Right atrium auricular region (tissue), 2 donors: ENCODE measurements at regions not wholly inside any gene's neighbourhood (a gene's known extent, or its start where the extent isn't known, plus 50 kb on each side); places are given as distances from the start of the nearest gene placed in this dataset.

ENCODE experiments used
- DNase-seq: peaks from one replicate; pipeline ENCODE4 v3.0.0-alpha.2; 2019; ENCODE audit warnings: low spot score
- H3K27ac ChIP-seq, 2 donors: fragments of 200-600 bp; sonication (generic); 1 replicate in 1 of 2; 2 replicates in 1 of 2; pipeline ENCODE4 v1.5.1; 2016 to 2019
- H3K27me3 ChIP-seq, 2 donors: fragments of 200-600 bp; sonication (generic); one replicate each; pipeline versions ENCODE4 v1.5.1 to v1.6.0; 2017 to 2019
- H3K36me3 ChIP-seq: fragments of 200-600 bp; sonication (generic); one replicate; pipeline ENCODE4 v1.5.1; 2016
- H3K4me1 ChIP-seq, 2 donors: fragments of 200-600 bp; sonication (generic); one replicate each; pipeline versions ENCODE4 v1.5.1 to v1.6.0; 2017 to 2019
- H3K4me3 ChIP-seq, 2 donors: fragments of 200-600 bp; sonication (generic); 1 replicate in 1 of 2; 2 replicates in 1 of 2; pipeline ENCODE4 v1.5.1; 2017 to 2019; ENCODE audit warnings: mild to moderate bottlenecking in 1 of 2, moderate library complexity in 1 of 2
- H3K9me3 ChIP-seq, 2 donors: fragments of 200-600 bp; sonication (generic); one replicate each; pipeline ENCODE4 v1.5.1; 2019
- TF ChIP-seq, protein P1 (sequence below), 2 donors: fragments of 200-600 bp; sonication (generic); IDR thresholded peaks; one replicate each; pipeline ENCODE4 v1.5.1; 2019; ENCODE audit warnings: antibody characterized with exemption in 2 of 2

- Histone ChIP-seq H3K27me3 (no peaks in the 10 kb centered on the region), H3K4me3 (no peak overlapping the region), H3K27ac (no peak overlapping the region), H3K36me3 (no peaks in the 10 kb centered on the region), H3K9me3 (no peaks in the 10 kb centered on the region), H3K4me1 (no peaks in the 10 kb centered on the region)
- DNase-seq, result no peak
- TF ChIP-seq, protein P1, sequence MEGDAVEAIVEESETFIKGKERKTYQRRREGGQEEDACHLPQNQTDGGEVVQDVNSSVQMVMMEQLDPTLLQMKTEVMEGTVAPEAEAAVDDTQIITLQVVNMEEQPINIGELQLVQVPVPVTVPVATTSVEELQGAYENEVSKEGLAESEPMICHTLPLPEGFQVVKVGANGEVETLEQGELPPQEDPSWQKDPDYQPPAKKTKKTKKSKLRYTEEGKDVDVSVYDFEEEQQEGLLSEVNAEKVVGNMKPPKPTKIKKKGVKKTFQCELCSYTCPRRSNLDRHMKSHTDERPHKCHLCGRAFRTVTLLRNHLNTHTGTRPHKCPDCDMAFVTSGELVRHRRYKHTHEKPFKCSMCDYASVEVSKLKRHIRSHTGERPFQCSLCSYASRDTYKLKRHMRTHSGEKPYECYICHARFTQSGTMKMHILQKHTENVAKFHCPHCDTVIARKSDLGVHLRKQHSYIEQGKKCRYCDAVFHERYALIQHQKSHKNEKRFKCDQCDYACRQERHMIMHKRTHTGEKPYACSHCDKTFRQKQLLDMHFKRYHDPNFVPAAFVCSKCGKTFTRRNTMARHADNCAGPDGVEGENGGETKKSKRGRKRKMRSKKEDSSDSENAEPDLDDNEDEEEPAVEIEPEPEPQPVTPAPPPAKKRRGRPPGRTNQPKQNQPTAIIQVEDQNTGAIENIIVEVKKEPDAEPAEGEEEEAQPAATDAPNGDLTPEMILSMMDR (IDR thresholded peaks at IDR 0.05), result no peak
Measured at GRCh38 chr18:42576124-42576523, 539.4 kb downstream of the RIT2 start.

DNA sequence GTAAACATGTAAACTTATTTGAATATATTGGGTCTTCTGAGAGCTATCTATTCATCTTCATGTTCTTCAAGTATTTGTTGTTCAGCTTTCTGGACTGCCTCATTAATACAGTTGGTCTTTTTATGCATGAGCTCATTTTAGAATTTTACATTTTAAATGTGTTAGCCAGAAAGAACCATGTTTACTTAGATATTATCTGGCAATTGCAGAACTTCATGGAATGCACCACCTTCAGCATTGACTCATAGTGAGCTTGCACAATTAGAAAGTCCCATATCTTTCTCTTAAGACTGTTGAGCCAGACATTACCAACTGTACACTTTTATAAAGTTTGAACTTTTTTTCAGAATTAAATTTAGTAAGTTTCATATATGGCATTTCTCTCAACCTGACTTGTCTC is 536.7 kb downstream of the RIT2 start:
- Histone ChIP-seq H3K27me3 (no peaks in the 10 kb centered on the region), H3K4me1 (no peaks in the 10 kb centered on the region), H3K9me3 (no peaks in the 10 kb centered on the region), H3K36me3 (no peaks in the 10 kb centered on the region), H3K27ac (no peak overlapping the region), H3K4me3 (no peak overlapping the region)
- DNase-seq, result no peak
- TF ChIP-seq, protein P1 (IDR thresholded peaks at IDR 0.05), result no peak

GRCh38 chr18:42582266-42582665 is 533.2 kb downstream of the RIT2 start:
- no peak for DNase-seq
- Histone ChIP-seq H3K27me3 (no peaks in the 10 kb centered on the region), H3K27ac (no peak overlapping the region), H3K36me3 (no peaks in the 10 kb centered on the region), H3K4me3 (no peak overlapping the region), H3K4me1 (no peaks in the 10 kb centered on the region), H3K9me3 (no peaks in the 10 kb centered on the region)
- TF ChIP-seq, protein P1 (IDR thresholded peaks at IDR 0.05), result no peak

- no peak overlapping the region for H3K4me3 ChIP-seq
- no peak overlapping the region for H3K27ac ChIP-seq
- no peaks in the 10 kb centered on the region for H3K4me1 ChIP-seq
- H3K36me3 ChIP-seq, result no peaks in the 10 kb centered on the region
- H3K27me3 ChIP-seq, result no peaks in the 10 kb centered on the region
- TF ChIP-seq, protein P1 (IDR thresholded peaks at IDR 0.05), result no peak
- no peak for DNase-seq
- H3K9me3 ChIP-seq, result no peaks in the 10 kb centered on the region
Measured at GRCh38 chr18:42583283-42583731, 532.2 kb downstream of the RIT2 start.

GRCh38 chr18:42586601-42587000 is 528.9 kb downstream of the RIT2 start:
- no peaks in the 10 kb centered on the region for H3K4me1 ChIP-seq

DNA sequence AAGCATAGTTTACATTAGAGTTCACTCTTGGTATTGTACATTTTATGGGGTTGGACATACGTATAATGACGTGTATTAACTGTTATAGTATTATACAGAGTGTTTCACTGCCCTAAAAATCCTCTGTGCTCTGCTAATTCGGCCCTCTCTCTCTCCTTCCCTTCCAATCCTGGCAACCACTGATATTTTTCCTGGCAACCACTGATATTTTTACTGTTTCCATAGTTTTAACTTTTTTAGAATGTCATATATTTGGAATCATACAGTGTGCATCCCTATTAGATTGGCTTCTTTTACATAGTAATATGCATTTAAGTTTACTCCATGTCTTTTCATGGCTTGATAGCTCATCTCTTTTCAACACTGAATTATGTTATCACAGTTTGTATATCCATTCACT is 526.7 kb downstream of the RIT2 start:
- no peaks in the 10 kb centered on the region for H3K4me1 ChIP-seq
- H3K9me3 ChIP-seq, result no peaks in the 10 kb centered on the region
- TF ChIP-seq, protein P1 (IDR thresholded peaks at IDR 0.05), result no peak

More at GRCh38 chr18:42586601-42587000, 528.9 kb downstream of the RIT2 start:
- no peaks in the 10 kb centered on the region for H3K36me3 ChIP-seq
- TF ChIP-seq, protein P1 (IDR thresholded peaks at IDR 0.05), result no peak
- no peak overlapping the region for H3K27ac ChIP-seq
- H3K9me3 ChIP-seq, result no peaks in the 10 kb centered on the region
- H3K27me3 ChIP-seq, result no peaks in the 10 kb centered on the region
- no peak overlapping the region for H3K4me3 ChIP-seq
- DNase-seq, result no peak

More for the DNA sequence above, 526.7 kb downstream of the RIT2 start:
- Histone ChIP-seq H3K36me3 (no peaks in the 10 kb centered on the region), H3K4me3 (no peak overlapping the region), H3K27ac (no peak overlapping the region), H3K27me3 (no peaks in the 10 kb centered on the region)
- no peak for DNase-seq
